ENCODE measurements at regions not wholly inside any gene's neighbourhood (a gene's known extent, or its start where the extent isn't known, plus 50 kb on each side); places are given as distances from the start of the nearest gene placed in this dataset.

DNA sequence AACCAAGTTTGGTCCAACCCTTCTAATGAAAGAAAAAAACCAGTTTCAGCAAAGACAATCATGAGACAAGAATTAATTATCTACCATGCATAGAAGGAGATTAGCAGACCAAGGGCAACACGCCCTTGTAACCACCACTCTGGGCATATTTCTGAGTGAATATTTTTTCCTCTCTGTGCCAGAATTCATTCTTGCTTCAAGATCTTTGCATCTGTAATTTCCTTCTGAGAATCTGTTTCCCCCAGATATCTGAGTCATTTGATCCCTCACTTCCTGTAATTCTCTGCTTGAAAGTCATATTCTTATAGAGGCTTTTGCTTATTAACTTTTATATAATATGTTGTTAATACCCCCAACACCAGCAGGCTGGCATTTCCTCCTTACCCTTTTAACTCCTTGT lies 243.7 kb downstream of the SLC16A7 start:
- no peak for DNase-seq (ENCODE audit: low read depth)

DNA sequence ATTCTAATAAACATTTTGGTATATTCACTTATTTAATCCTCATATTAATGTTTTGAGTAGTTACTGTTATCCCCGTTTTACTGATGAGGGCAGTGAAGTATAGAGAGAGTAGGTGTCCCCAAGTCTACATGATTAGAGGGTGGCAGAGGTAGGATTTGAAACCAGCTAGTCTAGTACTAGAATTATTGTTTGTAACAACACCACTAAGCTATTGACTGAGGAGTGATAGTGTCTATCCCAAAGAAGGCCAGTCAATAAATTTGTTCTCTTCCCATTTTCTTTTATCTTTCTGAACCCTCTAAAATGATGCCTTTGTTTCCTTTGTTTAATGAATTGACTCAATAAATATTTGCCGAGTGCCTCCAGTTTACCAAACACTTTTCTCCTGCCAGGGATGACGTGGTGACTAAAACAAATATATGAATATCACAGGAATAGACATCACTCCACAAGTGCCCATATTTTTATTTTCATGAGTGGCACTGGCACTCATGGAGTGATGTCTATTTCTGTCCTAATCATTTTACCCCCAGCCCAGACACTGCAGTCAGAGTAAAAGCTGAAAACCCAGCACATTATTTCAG lies 247.5 kb downstream of the SLC16A7 start:
- no peak for DNase-seq (ENCODE audit: low read depth)

DNA sequence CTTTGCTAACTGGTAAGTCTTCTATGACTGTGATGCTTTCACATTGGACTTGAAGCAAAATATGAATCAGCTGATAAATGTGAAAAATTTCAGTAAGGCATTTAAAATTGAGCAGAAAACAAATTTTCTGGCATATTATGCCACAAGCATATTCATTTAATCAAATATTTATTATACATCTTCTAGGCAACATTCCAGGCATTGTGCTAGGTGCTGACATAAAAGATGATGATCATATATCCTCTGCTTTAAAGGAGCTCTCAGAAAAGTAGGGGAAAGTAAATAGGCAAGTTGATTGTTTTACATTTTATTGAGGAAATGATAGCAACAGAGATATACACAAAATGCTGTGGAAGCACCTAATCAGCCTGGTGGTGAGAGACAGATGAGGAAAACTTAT lies 248.9 kb downstream of the SLC16A7 start:
- no peak for DNase-seq (ENCODE audit: low read depth)

DNA sequence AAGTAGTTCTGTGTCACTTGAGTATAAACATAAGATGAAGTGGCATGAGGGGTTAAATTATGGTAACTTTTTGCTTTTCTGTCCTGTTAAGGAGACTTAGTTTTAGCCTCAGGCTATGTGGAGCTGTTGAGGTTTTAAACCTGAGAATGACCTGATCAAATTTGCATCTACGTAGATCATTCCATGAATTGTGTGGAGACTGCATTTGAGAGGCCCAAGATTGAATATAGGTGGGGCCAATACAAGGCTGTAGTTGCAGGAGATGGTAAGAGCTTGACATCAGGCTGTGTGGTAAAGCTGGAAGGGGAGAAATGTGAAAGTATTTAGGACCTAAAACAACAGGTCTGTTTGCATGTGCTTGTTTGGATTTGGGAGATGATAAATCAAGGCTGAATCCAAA lies 249.5 kb downstream of the SLC16A7 start:
- DNase-seq (ENCODE audit: low read depth): no peak

DNA sequence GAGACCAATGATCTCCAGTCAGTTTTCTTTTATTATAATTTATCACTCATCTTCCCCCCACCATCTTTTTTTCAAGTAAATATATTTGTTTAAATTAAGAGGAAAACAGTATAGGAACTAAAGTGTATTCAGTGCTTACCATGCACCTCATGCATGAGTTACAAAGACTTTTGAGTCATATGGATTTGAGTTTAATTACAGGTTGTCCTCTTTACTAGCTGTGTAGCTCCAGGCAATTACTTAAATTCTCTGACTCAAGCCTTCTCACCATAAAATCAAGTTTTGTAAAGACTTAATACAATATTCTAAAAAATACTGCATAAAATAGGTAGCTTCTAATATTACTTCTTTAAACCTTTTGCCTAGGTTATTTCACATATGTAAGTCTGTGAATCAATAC lies 251.3 kb downstream of the SLC16A7 start:
- DNase-seq (ENCODE audit: low read depth): no peak

DNA sequence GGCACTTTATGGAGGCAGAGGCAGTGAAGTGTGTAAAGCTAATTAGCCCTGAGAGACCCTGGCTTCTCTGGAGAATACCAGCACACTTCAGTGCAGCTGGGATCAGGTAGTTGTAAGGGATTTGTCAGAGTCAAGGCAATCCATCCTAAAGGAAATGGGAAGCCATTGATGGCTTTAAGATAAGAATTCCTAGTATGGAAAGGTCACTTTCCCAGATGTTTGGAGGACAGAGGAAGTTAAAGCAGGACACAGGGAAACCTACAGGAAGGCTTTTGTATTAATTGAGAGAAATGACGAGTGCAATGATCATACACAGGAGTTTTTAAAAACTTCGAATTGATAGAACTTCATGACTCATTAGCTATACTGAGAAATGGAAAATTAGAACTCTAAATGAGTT lies 254.4 kb downstream of the SLC16A7 start:
- DNase-seq (ENCODE audit: low read depth): no peak

DNA sequence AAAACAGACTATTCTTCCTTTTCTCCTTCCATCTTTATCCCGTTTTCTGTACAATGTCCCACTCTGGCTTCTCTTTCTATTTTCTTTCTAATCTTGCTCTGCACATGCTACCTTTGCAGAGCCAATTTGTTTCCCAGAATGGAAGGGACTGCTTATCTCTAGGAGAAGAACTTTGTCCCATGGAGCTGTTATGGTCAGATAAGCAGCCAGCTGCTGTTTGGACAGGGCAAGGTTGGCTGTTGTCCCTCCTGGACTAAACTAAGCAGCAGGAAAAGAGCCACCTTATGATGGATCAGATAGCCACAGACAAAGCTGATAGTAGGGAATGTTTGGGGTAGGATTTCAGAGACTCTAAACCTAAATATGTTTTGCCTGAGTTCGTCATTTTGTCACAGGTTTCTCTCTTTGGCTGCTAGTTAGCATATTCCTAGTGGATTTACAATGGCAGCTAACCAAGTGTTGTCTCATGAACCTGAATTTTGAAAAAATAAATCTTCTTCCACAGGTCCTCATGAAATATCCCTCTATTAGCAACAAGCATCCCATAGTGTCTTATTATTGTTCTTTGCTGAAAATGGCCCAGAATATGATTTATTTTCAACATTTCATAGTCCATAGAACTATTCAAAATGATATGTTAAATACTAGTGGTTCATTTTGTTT lies 262.8 kb downstream of the SLC16A7 start:
- DNase-seq (ENCODE audit: low read depth): no peak

DNA sequence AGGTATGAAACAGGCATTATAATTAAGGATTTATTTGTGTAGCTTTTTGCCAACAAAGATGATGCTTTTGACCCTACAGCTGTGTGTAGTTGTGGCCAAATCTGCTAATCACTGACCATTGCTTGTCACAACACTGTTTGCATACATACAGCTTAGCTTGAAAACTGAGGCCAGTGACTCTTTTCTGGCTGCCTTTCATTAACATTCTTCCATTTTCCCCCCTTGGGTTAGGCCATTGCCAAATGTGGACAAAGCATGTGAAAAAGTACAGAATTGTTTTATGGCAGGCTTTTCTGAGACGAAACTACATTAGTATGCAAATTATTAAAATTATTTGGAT lies 263.3 kb downstream of the SLC16A7 start:
- no peak for DNase-seq (ENCODE audit: low read depth)

DNA sequence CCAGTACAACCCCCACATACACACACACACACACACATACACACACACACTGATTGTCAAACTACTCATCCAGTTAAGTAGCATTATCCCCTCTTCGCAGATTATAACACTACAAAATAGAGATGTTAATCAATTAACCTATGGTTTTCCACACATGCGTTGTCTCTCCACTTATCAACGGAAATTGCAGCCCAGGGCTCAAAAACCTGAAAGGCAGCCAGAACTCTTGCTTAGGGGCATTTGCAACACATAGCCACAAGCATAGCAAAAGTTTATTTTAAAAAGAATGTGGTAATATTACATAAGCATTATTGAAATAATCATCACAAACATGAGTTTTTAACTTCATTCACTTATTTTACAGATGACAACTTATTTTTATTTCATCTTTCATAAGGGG lies 265.8 kb downstream of the SLC16A7 start:
- no peak for DNase-seq (ENCODE audit: low read depth)

DNA sequence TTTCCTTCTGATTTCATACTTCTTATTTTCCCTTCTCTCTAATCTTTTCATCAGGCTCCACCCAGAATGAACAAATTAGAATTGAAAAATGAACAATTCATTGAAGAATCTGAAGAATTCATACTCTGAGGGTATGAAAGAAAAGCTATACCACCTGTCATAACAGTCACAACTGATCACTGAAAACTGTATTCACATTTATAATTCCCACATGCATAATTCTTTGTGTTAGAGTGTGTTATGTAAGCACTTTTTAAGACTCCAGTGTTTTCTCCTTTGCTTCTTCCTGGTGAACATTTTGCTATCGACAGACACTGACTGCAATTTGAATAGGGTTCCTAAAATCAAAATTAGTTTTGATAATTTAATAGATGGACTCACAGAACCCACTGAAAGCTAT lies 271.2 kb downstream of the SLC16A7 start:
- no peak for DNase-seq (ENCODE audit: low read depth)

DNA sequence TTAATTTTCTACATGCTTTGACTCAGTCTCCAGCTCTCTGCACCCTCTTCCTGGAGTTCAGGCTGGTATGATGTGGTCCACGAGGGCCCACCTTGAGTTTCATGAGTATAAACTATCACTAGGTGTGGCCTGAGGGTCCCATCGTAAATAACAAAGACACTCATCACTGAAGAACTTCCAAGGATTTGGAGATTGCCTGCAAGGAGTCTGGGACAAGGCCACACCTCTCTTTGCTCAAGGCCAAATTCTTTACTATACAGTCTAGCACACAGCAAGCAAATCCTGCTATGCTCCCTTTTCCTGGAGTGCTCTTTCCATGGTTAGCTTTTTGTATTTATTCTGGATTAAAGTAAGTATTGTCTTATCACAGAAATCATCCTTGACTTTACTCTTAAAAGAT lies 271.9 kb downstream of the SLC16A7 start:
- no peak for DNase-seq (ENCODE audit: low read depth)

DNA sequence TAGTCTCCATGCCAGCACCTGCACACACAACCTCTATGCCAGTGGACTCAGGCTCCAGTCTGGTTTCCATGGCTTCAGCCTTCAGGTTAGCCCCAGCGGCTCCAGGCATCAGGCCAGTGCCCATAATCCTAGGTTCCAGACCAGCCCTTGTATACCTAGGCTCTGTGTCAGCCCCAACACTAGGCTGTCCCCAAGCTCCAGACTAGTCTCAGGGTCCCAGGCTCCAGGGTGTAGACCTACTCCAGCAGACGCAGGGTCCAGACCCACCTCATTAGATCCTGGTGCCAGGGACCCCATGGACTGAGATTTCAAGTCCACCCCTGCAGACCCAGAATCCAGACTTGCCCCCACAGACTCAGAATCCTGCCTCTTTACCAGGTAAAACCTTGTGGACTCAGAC lies 275.9 kb downstream of the SLC16A7 start:
- no peak for DNase-seq (ENCODE audit: low read depth)

DNA sequence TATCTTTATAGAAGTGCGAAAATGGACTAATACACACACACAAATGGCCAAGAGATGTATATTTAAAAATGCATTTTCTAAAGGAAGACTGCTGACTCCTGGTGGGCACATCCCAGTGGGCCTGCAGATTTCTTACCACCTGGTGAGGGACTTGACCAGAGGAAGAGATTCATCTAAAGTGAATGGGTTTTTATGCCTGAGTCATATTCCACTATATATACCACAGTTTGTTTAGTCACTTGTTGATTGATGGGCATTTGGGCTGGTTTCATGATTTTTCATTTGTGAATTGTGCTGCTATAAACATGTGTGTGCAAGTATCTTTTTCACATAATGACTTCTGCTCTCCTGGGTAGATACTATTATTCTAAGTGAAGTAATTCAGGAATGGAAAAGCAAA lies 277.3 kb downstream of the SLC16A7 start:
- no peak for DNase-seq (ENCODE audit: low read depth)

DNA sequence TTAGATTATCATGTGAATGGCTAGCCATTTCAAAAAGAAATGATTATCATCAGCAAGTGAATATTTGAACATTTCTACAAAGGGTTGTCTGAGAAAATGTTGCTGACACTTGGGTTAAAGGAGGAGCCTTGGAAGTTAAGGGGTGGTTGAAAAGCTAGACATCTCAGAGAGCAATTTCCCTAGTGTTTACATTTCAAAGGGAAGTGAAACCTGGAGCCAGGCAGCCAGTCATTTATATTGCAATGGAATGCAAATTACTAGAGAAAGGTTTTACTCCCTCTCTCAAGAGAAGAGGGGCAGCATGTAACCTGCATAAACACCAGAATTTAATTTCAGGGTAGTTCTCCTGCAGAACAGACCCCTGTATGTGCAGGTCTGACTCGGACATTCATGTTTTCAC lies 279.0 kb downstream of the SLC16A7 start:
- no peak for DNase-seq (ENCODE audit: low read depth)

DNA sequence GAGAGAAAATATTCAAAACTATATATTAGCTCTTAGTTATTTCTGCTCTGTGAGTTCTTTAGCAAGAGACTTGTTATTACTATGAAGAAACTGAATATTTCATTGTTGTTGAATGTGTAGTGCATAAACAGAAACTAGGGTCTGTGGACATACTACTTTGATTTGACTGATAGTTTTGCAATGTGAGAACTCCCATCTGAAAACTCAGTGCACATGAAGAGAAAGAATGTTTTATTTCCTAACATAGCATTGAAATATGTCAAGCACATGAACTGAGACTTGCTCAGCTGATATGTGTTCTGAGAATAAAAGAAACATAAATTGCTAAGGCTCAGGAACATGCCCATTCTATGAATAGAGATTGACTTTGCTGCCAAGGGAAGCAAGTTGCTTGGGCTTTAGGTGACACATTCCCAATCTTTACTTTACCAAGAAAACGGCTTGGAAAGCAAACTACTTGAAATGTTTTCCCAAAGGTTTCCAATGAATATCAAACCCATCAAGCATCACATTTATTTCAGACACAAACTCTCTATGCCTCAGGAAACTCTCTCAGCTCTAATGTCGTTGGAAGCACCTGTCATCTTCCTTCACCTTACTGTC lies 290.4 kb downstream of the SLC16A7 start:
- no peak for DNase-seq (ENCODE audit: low read depth)

DNA sequence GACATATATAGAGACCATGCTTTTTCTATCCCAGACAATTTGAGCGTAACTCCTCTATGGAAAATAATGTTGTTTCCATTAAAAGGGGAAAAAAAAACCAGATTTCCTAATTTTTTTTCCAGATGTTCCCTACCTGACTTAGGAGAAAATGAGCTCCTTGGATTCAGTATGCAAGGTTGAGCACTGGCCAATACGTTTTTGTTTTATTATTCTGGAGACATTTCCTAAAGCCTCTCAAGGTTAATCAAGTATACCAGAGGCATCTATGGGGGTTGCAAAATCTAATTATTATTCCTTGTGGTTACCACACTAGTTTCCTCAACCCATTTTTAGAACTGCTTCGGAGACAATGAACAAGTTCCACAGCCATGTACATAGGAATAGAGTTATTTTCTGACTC lies 291.3 kb downstream of the SLC16A7 start:
- DNase-seq (ENCODE audit: low read depth): no peak

DNA sequence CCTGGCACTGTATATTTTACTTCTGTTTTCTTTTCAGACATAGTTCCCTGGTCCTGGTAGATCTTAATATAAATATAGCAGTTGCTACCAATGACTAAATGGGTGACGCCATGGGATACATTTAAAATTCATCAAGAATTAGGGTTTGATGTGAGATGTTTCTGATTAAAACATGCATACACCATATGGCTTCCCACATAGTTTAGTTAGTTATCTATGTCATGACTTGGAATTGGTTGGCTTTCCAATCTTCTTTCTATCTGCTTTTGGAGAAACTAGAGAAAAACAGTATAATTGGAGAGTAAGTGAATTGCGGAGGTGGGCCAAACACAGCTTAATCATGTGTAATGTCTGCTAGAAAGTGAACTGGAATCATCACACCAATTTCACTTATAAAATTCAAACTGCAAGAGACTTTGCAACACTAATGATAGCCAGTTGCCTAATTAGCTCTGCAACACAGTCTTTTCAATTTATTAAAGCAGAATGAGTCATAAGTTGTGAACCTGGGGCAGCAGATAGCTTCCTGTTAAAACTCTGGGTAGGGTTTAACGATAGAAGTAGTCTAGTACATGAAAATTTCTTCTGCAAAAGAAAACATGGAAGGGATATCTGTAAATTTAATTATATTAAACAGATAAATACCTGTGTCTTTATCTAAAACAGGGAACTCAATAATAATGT lies 295.2 kb downstream of the SLC16A7 start:
- DNase-seq (ENCODE audit: low read depth): no peak

DNA sequence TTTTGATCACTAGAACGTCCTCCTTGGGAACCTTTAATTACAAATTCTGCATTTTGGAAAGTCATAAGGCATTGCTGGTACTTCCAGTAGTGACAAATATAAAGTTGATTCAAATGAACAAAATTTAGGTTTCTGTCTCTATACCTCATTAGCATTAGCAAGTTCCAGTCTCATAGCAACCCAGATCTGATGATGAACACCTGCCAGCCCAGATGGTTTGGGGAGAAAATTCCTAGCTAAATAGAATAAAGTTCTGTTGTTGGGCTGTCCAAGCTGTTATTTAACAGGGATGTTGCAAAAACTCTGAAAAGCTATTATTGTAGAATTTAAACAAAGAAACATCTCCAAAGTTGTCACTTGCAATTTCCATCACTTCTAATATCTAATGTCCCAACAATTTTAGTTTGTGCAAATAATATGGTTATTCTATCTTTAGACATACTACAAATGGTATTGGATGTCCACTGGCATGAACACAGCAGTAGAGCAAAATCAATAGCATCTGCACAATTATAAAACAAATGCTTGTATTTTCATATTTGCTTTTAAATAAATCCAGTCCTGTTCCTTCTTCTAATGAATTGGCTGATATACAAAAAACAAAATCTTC lies 299.4 kb downstream of the SLC16A7 start:
- DNase-seq (ENCODE audit: low read depth): no peak

DNA sequence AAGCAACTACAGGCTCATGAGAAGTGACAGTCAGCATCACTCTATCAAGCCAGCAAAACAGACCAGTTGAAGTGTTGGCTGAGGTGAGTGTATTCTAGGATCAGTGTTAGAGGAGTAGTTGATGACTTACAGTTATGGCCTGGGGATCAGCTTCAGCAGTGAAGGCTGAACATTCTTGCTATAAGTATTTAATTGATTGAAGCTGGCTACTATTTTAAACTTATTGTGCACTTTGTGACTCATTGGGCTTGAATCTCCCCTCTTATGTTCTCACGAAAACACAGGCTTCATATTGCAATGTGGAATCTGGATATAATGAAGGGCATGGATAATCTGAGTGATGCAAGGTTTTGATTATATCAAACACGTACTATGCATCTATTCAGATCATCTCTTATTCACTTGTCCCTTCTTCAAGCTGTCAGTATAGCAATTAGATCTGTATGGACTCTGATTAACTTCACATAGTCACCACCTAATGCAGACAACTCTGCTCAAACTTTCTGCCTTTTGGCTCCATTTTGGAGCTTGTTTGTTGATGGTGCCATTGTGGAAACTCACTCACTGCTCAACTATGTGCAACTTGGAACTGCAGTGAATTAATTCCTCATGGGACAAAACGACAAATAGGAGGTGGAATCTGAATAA lies 309.2 kb downstream of the SLC16A7 start:
- DNase-seq (ENCODE audit: low read depth): no peak

DNA sequence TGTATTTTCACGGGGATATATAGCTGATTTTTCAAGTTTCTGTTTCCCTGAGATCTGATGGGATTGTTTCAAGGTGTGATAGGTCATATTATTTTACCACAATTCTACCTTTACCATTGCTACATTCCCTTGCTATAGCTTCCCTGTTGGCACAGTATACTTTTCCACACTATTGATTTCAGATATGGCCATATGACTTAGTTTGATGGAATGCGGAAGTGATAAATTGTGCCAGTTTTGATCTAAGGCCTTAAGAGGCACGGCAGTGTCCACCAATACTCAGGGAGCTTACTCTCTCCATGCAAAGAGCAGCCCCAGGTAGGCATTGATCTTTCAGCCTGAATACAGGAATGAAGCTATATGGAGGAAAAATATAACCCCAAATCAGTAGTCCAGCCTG lies 315.7 kb downstream of the SLC16A7 start:
- no peak for DNase-seq (ENCODE audit: low read depth)

DNA sequence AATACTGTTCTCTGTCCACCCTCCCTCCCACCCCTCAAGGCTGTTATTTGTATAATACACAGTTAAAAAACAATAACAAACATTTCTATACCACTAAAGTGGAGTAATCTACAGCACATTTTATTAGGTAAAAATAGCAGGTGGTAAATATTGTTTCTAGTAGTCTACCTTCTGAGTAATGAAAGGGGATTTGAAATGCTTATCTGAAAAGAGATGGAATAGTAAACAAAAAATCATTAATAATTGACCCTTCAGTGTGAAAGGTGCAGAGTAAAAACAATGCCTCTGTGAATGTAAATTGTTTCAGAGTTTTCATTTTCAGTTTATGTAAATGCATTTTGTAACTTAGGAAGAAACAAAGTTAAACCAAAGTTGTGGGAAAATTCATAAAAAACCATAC lies 321.2 kb downstream of the SLC16A7 start:
- DNase-seq (ENCODE audit: low read depth): no peak

DNA sequence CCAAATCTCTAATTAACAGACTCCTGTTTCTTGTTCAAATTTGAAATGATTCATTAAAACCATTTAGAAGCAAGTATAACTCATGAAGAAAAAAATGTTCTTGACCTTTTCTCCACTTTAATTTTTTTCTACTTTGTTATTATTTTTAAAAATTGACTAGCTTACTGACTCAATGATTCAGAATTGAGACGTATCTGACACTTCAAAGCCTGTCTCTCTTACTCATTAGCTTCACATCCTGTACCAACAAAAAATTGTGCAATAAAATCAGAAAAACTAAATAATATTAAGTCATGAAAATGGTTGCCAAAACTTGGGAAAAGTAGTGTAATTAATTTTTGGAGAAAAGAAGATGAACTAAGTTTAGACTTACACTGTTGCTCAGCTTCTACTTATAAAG lies 331.2 kb downstream of the SLC16A7 start:
- no peak for DNase-seq (ENCODE audit: low read depth)

All from Daoy (cell line).